MG63 (cell line): ENCODE measurements at regions not wholly inside any gene's neighbourhood (a gene's known extent, or its start where the extent isn't known, plus 50 kb on each side); places are given as distances from the start of the nearest gene placed in this dataset.

Experiments used
- DNase-seq: peaks from one replicate; pipeline ENCODE4 v3.0.0-alpha.2; 2020
- H3K27me3 ChIP-seq: fragments of 250-450 bp; sonication (Bioruptor Pico); 2 replicates; pipeline ENCODE4 v1.5.1; 2020; ENCODE audit warnings: mild to moderate bottlenecking, moderate library complexity
- H3K36me3 ChIP-seq: fragments of 250-450 bp; sonication (Bioruptor Pico); 2 replicates; pipeline ENCODE4 v1.5.1; 2020; ENCODE audit warnings: mild to moderate bottlenecking, moderate library complexity
- H3K4me3 ChIP-seq: fragments of 250-450 bp; sonication (Bioruptor Pico); 2 replicates; pipeline ENCODE4 v1.5.1; 2020; ENCODE audit warnings: mild to moderate bottlenecking, moderate library complexity
- H3K9me3 ChIP-seq: fragments of 250-450 bp; sonication (Bioruptor Pico); 2 replicates; pipeline ENCODE4 v1.5.1; 2020; ENCODE audit warnings: mild to moderate bottlenecking, moderate library complexity

DNA sequence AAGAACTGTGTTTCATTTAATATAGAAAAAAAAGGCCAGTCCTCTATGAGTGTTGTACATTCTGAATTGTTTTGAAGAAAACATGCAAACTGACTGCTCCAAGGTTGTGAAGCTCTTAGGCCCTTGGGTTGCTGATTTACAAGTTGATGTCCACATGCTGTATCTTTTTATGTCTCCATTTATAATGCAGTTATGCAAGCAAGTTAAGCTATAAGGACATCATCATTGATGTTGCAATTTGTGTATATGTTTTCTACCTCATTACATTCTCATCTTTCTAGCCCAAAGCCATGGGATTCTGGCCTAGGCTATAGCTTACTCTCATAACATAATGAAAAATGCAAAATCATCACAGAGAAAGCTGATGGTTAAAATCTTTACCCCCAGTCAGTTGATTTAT is 245.7 kb upstream of the AGTR1 start:
- Histone ChIP-seq H3K27me3 (0 out of 2 replicates have a peak, but pooled peaks cover 4% of the 10 kb centered on the region), H3K9me3 (no peaks in the 10 kb centered on the region), H3K36me3 (no peaks in the 10 kb centered on the region), H3K4me3 (no peak overlapping the region)
- no peak for DNase-seq

DNA sequence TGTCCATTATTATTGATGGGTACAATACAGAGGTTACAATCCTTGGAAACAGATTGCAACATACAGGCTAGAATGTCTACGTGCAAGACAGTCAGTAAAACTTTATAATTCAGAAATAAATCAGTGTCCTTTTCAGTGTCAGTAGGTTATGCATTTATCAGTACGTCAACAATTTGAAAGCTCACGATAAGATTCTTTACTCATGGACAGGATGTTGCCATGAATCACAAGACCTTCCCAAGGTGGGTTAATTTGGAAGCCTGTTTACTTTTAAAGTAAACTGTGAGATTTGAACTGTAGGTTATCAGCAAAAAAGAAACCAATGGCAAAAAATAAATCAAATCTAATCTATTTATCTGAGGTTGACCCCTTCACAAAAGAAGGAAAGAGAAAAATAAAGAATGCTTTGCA is 243.9 kb upstream of the AGTR1 start:
- Histone ChIP-seq H3K27me3 (0 out of 2 replicates have a peak, but pooled peaks cover 4% of the 10 kb centered on the region), H3K4me3 (no peak overlapping the region), H3K9me3 (no peaks in the 10 kb centered on the region), H3K36me3 (no peaks in the 10 kb centered on the region)
- no peak for DNase-seq

DNA sequence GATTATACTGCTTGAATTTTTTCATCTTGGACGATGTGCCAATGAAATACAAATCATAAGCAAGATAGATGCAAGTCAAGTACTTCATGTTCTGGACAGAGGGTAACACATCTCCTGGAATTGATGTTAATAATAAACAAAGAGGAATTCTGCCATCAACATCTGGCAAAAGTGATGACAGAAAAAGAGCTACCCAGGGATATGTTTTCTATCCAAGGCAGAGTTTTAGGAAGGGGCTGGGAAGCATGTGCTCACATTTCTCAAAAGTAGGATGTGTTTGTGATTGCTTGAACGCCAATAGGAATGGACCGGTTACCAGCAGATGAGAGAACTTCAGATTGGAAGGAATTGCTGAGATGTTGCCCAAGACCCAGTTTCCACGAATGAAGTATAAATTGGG is 242.6 kb upstream of the AGTR1 start:
- no peak overlapping the region for H3K4me3 ChIP-seq
- DNase-seq: no peak
- no peaks in the 10 kb centered on the region for H3K9me3 ChIP-seq
- H3K36me3 ChIP-seq: no peaks in the 10 kb centered on the region
- H3K27me3 ChIP-seq: no peaks in the 10 kb centered on the region

DNA sequence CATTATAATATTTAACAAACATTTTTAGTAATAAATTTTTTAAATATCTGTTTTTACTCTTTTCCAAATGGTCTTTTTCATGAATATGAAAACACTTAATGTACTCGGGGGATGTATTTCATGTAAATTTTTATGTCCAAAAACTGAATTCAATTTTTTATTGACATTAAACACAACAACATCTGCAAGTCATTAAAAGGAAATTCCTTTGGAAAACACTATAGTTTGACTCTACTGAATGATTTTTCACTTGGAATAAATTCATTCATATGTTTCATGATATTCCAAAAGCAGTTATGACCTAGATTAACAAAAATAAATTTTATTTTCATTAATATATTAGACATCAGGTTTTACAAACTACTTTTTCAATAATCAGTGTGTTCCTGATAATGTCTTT is 239.8 kb upstream of the AGTR1 start:
- Histone ChIP-seq H3K27me3 (no peaks in the 10 kb centered on the region), H3K4me3 (no peak overlapping the region), H3K36me3 (no peaks in the 10 kb centered on the region), H3K9me3 (no peaks in the 10 kb centered on the region)
- no peak for DNase-seq

DNA sequence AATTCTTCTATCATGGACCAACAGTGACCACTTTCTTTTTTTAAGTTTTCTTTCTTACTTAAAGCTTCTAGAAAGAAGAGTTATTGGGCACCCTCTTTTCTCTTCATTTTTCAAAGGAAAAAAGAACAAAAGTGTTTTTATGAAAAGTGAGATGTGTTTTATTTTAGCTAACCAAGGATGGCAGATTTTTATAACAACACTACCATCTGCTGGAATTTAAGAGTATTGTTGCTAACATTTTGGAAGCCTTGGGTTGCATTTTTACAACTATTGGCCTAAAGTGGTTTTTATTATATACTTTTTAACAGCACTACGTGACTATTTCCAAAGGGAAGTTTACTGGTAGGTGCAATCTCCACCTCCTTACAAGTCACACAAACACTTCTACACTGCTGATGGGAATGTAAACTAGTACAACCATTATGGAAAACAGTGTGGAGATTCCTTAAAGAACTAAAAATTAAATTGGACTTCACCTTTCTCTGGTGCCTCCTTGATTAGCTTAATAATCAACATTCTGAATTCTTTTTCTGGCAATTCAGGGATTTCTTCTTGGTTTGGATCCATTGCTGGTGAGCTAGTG is 237.7 kb upstream of the AGTR1 start:
- Histone ChIP-seq H3K9me3 (no peaks in the 10 kb centered on the region), H3K4me3 (no peak overlapping the region), H3K27me3 (no peaks in the 10 kb centered on the region), H3K36me3 (no peaks in the 10 kb centered on the region)
- DNase-seq: no peak

DNA sequence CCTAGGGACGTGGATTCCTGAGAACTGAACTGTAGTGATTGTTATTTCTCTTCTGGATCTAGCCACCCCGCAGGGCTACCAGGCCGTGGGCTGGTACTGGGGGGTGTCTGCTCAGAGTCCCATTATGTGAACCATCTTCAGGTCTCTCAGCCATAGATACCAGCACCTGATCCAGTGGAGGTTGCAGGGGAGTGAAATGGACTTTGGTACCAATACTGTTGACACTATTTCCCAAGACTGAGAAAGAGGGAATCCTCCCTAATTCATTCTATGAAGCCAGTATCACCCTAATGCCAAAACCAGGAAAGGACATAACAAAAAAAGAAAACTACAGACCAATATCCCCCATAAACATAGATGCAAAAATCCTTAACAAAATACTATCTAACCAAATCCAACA is 237.0 kb upstream of the AGTR1 start:
- DNase-seq: no peak
- no peaks in the 10 kb centered on the region for H3K36me3 ChIP-seq
- H3K4me3 ChIP-seq: no peak overlapping the region
- no peaks in the 10 kb centered on the region for H3K27me3 ChIP-seq
- H3K9me3 ChIP-seq: no peaks in the 10 kb centered on the region

DNA sequence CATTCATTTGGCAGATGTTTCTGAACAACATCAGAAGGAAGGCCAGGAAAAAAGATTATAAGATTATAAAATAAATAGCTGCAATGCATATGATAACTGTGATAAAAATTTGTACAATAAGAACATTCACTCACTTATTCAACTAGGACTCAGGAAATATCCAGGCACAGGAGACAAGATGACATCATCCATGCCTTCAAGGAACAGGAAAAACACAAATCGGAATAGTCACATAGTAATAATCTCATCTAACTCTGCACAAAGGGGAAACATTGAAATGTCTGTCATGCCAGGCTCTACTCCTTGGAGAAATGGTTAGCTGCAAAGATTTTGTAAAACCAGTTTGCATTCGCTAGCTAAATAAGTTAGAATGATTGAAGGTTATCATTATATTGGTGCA is 233.5 kb upstream of the AGTR1 start:
- no peaks in the 10 kb centered on the region for H3K27me3 ChIP-seq
- no peaks in the 10 kb centered on the region for H3K9me3 ChIP-seq
- H3K36me3 ChIP-seq: no peaks in the 10 kb centered on the region
- no peak for DNase-seq
- no peak overlapping the region for H3K4me3 ChIP-seq

DNA sequence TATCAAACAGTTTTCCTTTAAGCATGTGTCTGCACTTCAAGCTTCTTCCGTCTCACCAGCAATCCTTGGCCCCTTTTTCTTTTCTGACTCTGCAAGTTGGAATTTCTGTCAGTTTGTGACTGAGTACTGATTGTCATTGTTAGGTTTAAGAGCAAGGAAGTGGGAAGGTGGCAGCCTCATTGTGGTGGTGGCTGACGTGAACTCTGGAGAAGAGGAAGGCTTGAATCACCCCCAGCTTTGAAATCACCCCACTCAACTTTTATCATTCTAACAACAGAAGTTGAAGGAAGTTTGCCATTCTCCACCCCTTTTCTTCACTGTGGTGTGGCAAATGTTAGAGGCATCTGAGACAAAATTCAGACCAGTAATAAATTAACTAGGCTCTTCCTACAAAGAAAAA is 231.6 kb upstream of the AGTR1 start:
- no peak for DNase-seq
- no peaks in the 10 kb centered on the region for H3K36me3 ChIP-seq
- no peaks in the 10 kb centered on the region for H3K9me3 ChIP-seq
- no peaks in the 10 kb centered on the region for H3K27me3 ChIP-seq
- H3K4me3 ChIP-seq: no peak overlapping the region

DNA sequence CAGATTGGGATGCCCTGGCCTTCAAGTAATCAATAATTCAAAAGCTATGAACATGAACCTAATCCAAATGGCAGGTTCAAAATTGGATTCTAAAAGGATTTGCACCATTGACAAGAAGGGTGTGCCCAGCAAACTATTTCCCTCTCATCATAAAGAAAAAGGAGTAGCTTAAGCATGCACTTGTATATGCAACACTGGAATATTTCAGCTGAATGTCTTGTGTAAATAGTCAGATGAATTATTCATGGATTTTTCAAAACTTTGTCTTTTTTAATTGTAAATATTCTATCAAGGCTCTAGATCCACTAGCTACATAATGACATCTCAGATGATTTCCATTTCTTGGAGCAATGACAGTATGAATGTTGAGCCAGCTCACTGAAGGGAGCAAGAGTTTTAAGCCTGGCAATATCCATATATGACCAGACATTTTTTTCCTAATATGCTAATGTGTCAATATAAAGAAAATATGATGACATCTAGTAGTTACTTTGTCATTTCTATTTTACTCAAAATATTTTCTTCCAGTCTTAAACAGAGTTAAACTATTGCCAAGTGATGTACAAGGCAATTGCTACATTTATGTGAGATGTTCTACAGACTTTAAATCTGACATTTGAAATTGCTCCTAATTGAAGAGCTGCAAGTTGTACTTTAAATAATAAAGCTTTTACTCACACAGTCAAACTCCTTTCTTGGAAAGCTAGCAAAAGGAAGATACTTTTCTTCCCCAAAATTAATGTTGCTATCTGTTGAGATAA is 230.5 kb upstream of the AGTR1 start:
- Histone ChIP-seq H3K4me3 (no peak overlapping the region), H3K9me3 (no peaks in the 10 kb centered on the region), H3K27me3 (no peaks in the 10 kb centered on the region), H3K36me3 (no peaks in the 10 kb centered on the region)
- DNase-seq: no peak

DNA sequence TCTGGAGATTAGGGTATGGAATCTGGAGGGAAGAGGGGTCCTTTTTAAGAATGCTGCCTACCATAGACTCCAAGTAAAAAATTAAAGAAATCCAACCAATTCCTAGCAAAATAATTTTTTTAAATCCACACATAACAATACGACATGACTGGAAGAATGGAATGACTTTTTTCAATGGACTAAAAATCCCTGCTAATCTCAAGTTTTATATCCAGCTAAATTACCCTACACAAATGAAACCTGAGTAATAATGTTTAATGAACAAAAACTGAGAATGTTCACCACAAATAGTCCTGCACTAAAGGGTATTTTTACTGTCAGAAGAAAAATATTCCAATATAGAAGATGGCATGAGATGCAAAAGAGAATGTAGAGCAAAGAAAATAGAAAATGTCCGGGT is 220.3 kb upstream of the AGTR1 start:
- H3K36me3 ChIP-seq: no peaks in the 10 kb centered on the region
- 0 out of 2 replicates have a peak, but pooled peaks cover 10% of the 10 kb centered on the region for H3K9me3 ChIP-seq
- no peak for DNase-seq
- H3K27me3 ChIP-seq: no peaks in the 10 kb centered on the region
- no peak overlapping the region for H3K4me3 ChIP-seq

DNA sequence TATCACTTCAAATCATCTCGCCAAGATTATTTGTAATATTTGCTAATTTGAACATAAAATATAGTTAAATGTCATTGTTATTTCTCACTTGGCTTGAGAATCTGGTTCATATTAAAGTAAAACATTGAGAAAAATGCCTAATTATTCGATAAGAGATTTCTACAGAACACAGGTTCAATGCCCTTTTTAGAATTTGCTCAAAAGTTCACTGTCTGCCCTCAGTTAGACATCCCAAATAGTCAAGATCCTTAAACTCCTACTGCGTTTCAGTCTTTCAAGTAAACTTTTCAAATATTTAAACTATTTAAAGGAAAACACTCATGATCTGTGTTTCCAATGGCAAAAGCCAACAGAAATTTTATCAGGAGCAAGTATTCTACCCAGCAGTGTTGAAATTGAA is 204.1 kb upstream of the AGTR1 start:
- H3K27me3 ChIP-seq: peaks cover 9% of the 10 kb centered on the region
- no peak overlapping the region for H3K4me3 ChIP-seq
- no peak for DNase-seq
- no peaks in the 10 kb centered on the region for H3K9me3 ChIP-seq
- no peaks in the 10 kb centered on the region for H3K36me3 ChIP-seq

DNA sequence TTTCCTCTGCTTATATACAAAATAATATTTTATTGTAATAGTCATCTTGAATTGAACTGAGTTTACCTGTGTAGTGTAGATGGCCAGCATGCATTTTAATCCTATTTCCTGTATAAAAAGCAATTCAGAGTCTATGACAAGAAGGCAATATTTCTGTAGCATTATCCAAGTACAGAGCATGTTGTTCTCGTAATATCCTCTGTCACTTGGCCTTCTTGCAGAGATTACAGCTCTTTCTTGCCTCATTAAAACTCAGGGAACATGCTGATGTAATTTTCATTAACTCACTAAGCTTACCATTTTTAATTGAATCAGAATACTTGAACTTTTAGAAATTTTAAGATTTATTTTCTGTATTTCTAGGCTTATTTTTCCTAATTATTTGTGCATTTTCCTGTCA is 203.3 kb upstream of the AGTR1 start:
- no peaks in the 10 kb centered on the region for H3K36me3 ChIP-seq
- no peak overlapping the region for H3K4me3 ChIP-seq
- no peaks in the 10 kb centered on the region for H3K9me3 ChIP-seq
- peaks cover 11% of the 10 kb centered on the region for H3K27me3 ChIP-seq
- DNase-seq: no peak

DNA sequence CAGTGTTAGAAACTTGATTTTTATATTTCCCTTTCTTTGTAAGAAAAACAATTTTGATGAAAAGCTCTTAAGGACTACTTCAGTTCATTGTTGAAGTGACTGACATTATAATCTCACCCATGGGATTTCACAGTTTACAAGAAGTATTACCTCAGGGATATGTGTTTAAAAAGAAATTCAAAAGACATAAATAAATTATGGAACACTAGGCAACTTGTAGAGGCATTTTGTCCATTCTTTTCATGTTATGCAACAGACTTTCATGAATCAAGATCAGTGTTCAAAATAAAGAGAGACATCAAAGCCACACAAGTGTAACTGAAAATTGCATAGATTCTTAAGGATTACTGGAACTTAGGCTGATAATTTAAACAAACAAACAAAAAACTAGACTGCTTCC is 196.8 kb upstream of the AGTR1 start:
- Histone ChIP-seq H3K4me3 (no peak overlapping the region), H3K9me3 (no peaks in the 10 kb centered on the region), H3K27me3 (peaks cover 18% of the 10 kb centered on the region), H3K36me3 (no peaks in the 10 kb centered on the region)
- DNase-seq: no peak

DNA sequence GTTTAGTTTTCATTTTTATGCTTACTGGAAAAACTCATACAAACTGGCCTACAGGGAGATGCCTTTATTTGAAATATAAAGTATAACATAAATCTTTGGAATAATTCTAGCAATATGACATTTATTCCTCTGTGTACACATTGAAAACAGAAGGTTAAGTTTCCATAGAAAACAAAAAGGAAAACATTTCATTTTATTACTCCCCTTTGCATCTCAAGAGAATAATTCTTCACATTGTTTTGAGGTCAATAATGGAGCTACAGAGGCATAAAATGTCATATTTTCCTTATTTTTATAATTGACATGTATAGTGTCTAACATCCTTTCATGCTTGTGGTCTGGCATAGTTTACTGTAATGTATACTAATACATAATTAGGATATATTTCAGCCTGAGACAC is 187.6 kb upstream of the AGTR1 start:
- Histone ChIP-seq H3K27me3 (no peaks in the 10 kb centered on the region), H3K36me3 (no peaks in the 10 kb centered on the region), H3K4me3 (no peak overlapping the region), H3K9me3 (no peaks in the 10 kb centered on the region)
- no peak for DNase-seq

DNA sequence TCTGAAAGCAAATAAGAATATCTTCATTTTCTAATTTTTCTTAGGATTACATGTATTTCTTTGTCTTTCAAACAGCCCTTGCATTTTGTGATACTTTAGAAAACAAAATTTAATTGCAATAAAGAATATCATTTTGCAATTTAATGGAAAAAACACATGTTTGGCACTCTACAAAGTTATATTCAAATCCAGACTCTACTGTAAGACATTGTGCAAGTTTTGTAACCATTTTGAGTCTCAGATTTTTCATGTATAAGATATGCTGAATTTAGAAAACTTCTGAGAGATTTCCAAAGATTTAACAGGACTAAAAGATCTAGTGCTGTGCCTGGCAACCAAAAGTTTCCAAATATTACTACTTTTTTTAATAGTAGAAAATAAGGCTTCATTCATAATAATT is 187.1 kb upstream of the AGTR1 start:
- no peaks in the 10 kb centered on the region for H3K9me3 ChIP-seq
- no peak overlapping the region for H3K4me3 ChIP-seq
- H3K36me3 ChIP-seq: no peaks in the 10 kb centered on the region
- DNase-seq: no peak
- no peaks in the 10 kb centered on the region for H3K27me3 ChIP-seq

DNA sequence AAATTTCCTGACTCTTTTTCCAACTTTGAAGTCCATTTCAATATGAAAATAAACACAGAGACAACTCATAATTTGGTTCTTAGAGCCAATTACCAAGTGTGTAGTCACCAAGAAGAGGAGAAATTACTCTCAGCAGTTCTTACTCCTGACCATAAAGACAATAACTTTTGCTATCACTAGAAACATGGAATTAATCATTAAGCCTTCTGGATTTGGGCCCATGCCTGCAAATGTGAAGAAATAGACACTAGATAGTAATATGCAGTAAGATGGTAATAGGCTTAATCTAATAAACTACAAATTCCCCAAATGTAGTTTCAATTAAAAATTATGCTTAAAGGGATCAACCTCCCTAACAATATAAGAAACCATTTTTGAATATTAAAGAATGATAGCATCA is 185.1 kb upstream of the AGTR1 start:
- Histone ChIP-seq H3K4me3 (no peak overlapping the region), H3K9me3 (no peaks in the 10 kb centered on the region), H3K27me3 (no peaks in the 10 kb centered on the region), H3K36me3 (no peaks in the 10 kb centered on the region)
- DNase-seq: no peak

DNA sequence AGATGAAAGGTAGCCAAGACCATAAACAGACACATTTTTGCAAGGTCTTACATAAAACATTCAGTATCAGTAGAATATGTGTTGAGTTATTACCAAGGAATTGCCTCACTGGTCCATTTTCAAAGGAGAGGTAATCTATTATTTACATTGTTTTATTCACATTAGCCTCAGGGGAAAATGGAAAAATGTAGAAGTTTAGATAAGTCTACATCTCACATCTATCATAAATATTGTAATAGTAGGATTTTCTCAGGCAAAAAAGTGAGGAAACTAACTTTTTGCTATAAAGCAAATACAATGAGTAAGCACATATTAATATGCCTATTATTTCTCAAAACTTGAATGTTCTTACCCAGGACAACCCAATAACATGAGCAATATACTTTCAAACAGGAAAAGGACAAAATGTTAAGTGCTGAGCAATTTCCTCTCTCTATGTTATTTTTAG is 184.6 kb upstream of the AGTR1 start:
- Histone ChIP-seq H3K4me3 (no peak overlapping the region), H3K9me3 (no peaks in the 10 kb centered on the region), H3K27me3 (no peaks in the 10 kb centered on the region), H3K36me3 (no peaks in the 10 kb centered on the region)
- no peak for DNase-seq

DNA sequence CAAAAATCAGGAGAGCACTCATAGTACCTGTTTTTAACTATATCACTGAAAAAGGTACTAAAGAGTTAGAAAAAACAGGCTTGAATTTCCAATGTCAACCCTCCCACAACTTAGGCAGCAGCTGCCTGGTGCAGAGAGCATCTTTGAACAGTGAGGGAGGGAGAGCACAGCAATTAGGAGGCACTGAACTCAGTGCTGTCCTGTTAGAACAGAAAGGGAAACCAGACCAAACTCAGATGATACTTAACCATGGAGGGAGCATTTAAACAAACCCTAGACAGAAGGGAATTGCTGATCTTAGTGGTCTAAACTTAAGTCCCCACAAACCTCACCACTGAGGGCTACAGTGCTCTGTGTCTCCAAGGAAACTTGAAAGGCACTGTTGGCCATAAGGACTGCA is 179.2 kb upstream of the AGTR1 start:
- no peak for DNase-seq
- H3K4me3 ChIP-seq: no peak overlapping the region
- H3K9me3 ChIP-seq: no peaks in the 10 kb centered on the region
- no peaks in the 10 kb centered on the region for H3K36me3 ChIP-seq
- no peaks in the 10 kb centered on the region for H3K27me3 ChIP-seq
